ENCODE measurements at regions not wholly inside any gene's neighbourhood (a gene's known extent, or its start where the extent isn't known, plus 50 kb on each side); places are given as distances from the start of the nearest gene placed in this dataset.
A peak's percentile ranks its signal among the peaks of the same experiment; 100 is the strongest.

DNA sequence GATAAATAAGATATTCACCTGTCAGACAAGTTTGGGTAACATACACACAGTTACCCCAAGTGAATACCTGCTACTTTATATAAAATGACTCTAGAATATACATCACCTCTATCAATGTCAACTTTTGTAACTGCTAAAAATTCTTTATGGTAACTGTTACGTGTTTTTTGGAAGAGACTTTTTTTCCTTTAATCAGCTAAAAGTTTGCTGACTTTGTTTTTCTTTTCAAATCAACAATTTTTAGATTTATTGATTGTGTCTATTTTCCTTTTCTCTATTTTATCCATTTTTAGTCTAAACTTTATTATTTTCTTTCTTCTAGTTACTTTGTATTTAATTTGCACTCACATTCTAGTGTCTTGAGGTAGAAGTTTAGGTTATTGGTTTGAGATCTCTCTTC, 1106.6 kb upstream of the LCORL start:
- Histone ChIP-seq H3K4me2 (ENCODE audit: low read depth, low read length) (no peak overlapping the region), H3K27ac (ENCODE audit: extremely low read length, insufficient read depth, low read length) (no peak overlapping the region), H3K36me3 (replicated peaks in 1 of 2; ENCODE audit: control insufficient read depth in 1 of 2, insufficient read depth in 2 of 2, low read length in 2 of 2) (no peaks in the 10 kb centered on the region), H3K9ac (ENCODE audit: insufficient read depth, low read depth, low read length) (no peak overlapping the region), H2AFZ (ENCODE audit: low read length) (no peak overlapping the region), H3K79me2 (ENCODE audit: insufficient read depth, low read length) (no peaks in the 10 kb centered on the region), H3K9me3 (ENCODE audit: low read length) (peaks cover 86% of the 10 kb centered on the region), H3K4me1 (ENCODE audit: insufficient read depth, low read length) (no peaks in the 10 kb centered on the region), H3K4me3 (replicated peaks in 1 of 3; ENCODE audit: insufficient read depth in 1 of 3, low read depth in 2 of 3, low read length in 3 of 3) (no peak overlapping the region), H4K20me1 (ENCODE audit: insufficient read depth, low read length) (no peaks in the 10 kb centered on the region), H3K27me3 (ENCODE audit: control insufficient read depth in 1 of 2, insufficient read depth in 2 of 2, low read length in 2 of 2) (no peaks in the 10 kb centered on the region)
- no TSS peak for BruUV-seq (replicated peaks)
- intact Hi-C loops (cut with micrococcal nuclease; ENCODE audit: unreplicated experiment), result no loop called here
- ATAC-seq (no peak), DNase-seq (ENCODE audit: low spot score) (no peak), FAIRE-seq (no peak)
- WGBS (ENCODE audit: low lambda C conversion rate), result 0% methylated on average over 1 of the region's 1 CpG
- peak; percentile 10 to 62; a peak in 2 of 4 replicates for TF ChIP-seq MAFK (conservative IDR thresholded peaks at IDR 0.05 in 1 of 2, IDR thresholded peaks at IDR 0.05 in 1 of 2; ENCODE audit: low read length in 2 of 2)
- no peak for TF ChIP-seq ZNF180 (CRISPR knock-in tag; IDR thresholded peaks at IDR 0.05; ENCODE audit: borderline replicate concordance, low read depth)
- TF ChIP-seq MAFF (IDR thresholded peaks at IDR 0.05; ENCODE audit: low read depth, low read length), result peak; percentile 52
- TF ChIP-seq PTBP1 (IDR thresholded peaks at IDR 0.05; ENCODE audit: low read depth, low read length, poor library complexity, severe bottlenecking), result no peak
- CTCF ChIA-PET (ENCODE audit: low intra/inter-chr PET ratio, low total read pairs), result no interaction called here
- in situ Hi-C loops (cut with HindIII; ENCODE audit: extremely low pct_ligation_motif_present, low pct_unique_long_range_greater_than_20kb), result no loop called here
- POLR2A ChIA-PET, result no interaction called here

DNA sequence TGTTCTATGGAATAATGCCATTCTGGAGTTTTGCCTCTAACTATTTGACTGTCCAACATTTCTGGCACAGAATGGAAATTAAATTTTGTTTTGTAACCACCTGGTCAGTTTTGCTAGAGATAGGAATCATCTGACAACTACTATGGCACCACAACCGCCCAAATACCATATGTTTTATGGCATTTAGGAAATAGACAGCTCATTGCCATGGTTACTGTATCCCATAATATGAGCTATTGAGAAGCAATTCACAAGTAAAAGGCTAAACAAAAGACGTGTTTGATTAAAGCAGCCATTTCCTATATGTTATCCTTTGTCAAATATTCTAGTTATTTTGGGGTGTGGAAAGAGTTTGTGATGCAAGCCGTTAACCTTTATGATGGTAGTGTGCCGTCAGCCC, 1105.3 kb upstream of the LCORL start:
- Histone ChIP-seq H3K4me3 (replicated peaks in 1 of 3; ENCODE audit: insufficient read depth in 1 of 3, low read depth in 2 of 3, low read length in 3 of 3) (no peak overlapping the region), H3K9ac (ENCODE audit: insufficient read depth, low read depth, low read length) (no peak overlapping the region), H4K20me1 (ENCODE audit: insufficient read depth, low read length) (no peaks in the 10 kb centered on the region), H2AFZ (ENCODE audit: low read length) (no peak overlapping the region), H3K4me1 (ENCODE audit: insufficient read depth, low read length) (no peaks in the 10 kb centered on the region), H3K27me3 (ENCODE audit: control insufficient read depth in 1 of 2, insufficient read depth in 2 of 2, low read length in 2 of 2) (no peaks in the 10 kb centered on the region), H3K36me3 (replicated peaks in 1 of 2; ENCODE audit: control insufficient read depth in 1 of 2, insufficient read depth in 2 of 2, low read length in 2 of 2) (no peaks in the 10 kb centered on the region), H3K79me2 (ENCODE audit: insufficient read depth, low read length) (no peaks in the 10 kb centered on the region), H3K4me2 (ENCODE audit: low read depth, low read length) (no peak overlapping the region), H3K27ac (ENCODE audit: extremely low read length, insufficient read depth, low read length) (no peak overlapping the region), H3K9me3 (ENCODE audit: low read length) (peaks cover 84% of the 10 kb centered on the region)
- ChIA-PET POLR2A (no interaction called here), CTCF (ENCODE audit: low intra/inter-chr PET ratio, low total read pairs) (no interaction called here)
- DNase-seq (ENCODE audit: low spot score), result no peak
- no peak for FAIRE-seq
- BruUV-seq (replicated peaks), result no TSS peak
- WGBS (ENCODE audit: low lambda C conversion rate), result 4% methylated on average over 4 of the region's 4 CpGs
- intact Hi-C loops (cut with micrococcal nuclease; ENCODE audit: unreplicated experiment) (no loop called here), in situ Hi-C loops (cut with HindIII; ENCODE audit: extremely low pct_ligation_motif_present, low pct_unique_long_range_greater_than_20kb) (no loop called here)
- no peak for ATAC-seq
- TF ChIP-seq ZNF274 (CRISPR knock-in tag; IDR thresholded peaks at IDR 0.05), result no peak
- TF ChIP-seq ZNF792 (CRISPR knock-in tag; IDR thresholded peaks at IDR 0.05), result no peak
- TF ChIP-seq IKZF1 (IDR thresholded peaks at IDR 0.05), result no peak
- no peak for TF ChIP-seq ZNF83 (CRISPR knock-in tag; IDR thresholded peaks at IDR 0.05; ENCODE audit: borderline replicate concordance)
- no peak for TF ChIP-seq KDM1A (CRISPR knock-in tag; IDR thresholded peaks at IDR 0.05)
- TF ChIP-seq, protein P1, sequence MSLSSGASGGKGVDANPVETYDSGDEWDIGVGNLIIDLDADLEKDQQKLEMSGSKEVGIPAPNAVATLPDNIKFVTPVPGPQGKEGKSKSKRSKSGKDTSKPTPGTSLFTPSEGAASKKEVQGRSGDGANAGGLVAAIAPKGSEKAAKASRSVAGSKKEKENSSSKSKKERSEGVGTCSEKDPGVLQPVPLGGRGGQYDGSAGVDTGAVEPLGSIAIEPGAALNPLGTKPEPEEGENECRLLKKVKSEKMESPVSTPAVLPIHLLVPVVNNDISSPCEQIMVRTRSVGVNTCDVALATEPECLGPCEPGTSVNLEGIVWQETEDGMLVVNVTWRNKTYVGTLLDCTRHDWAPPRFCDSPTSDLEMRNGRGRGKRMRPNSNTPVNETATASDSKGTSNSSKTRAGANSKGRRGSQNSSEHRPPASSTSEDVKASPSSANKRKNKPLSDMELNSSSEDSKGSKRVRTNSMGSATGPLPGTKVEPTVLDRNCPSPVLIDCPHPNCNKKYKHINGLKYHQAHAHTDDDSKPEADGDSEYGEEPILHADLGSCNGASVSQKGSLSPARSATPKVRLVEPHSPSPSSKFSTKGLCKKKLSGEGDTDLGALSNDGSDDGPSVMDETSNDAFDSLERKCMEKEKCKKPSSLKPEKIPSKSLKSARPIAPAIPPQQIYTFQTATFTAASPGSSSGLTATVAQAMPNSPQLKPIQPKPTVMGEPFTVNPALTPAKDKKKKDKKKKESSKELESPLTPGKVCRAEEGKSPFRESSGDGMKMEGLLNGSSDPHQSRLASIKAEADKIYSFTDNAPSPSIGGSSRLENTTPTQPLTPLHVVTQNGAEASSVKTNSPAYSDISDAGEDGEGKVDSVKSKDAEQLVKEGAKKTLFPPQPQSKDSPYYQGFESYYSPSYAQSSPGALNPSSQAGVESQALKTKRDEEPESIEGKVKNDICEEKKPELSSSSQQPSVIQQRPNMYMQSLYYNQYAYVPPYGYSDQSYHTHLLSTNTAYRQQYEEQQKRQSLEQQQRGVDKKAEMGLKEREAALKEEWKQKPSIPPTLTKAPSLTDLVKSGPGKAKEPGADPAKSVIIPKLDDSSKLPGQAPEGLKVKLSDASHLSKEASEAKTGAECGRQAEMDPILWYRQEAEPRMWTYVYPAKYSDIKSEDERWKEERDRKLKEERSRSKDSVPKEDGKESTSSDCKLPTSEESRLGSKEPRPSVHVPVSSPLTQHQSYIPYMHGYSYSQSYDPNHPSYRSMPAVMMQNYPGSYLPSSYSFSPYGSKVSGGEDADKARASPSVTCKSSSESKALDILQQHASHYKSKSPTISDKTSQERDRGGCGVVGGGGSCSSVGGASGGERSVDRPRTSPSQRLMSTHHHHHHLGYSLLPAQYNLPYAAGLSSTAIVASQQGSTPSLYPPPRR (CRISPR knock-in tag; IDR thresholded peaks at IDR 0.05; ENCODE audit: borderline replicate concordance), result no peak
- TF ChIP-seq EZH2 (conservative IDR thresholded peaks at IDR 0.05; ENCODE audit: low read depth, low read length), result no peak
- TF ChIP-seq, protein P2, sequence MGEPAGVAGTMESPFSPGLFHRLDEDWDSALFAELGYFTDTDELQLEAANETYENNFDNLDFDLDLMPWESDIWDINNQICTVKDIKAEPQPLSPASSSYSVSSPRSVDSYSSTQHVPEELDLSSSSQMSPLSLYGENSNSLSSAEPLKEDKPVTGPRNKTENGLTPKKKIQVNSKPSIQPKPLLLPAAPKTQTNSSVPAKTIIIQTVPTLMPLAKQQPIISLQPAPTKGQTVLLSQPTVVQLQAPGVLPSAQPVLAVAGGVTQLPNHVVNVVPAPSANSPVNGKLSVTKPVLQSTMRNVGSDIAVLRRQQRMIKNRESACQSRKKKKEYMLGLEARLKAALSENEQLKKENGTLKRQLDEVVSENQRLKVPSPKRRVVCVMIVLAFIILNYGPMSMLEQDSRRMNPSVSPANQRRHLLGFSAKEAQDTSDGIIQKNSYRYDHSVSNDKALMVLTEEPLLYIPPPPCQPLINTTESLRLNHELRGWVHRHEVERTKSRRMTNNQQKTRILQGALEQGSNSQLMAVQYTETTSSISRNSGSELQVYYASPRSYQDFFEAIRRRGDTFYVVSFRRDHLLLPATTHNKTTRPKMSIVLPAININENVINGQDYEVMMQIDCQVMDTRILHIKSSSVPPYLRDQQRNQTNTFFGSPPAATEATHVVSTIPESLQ (CRISPR knock-in tag; conservative IDR thresholded peaks at IDR 0.05), result no peak
- TF ChIP-seq ZNF256 (CRISPR knock-in tag; conservative IDR thresholded peaks at IDR 0.05), result no peak

Measured in HepG2 (cell line).